GM12875 (cell line): ENCODE measurements at regions not wholly inside any gene's neighbourhood (a gene's known extent, or its start where the extent isn't known, plus 50 kb on each side); places are given as distances from the start of the nearest gene placed in this dataset.

ENCODE experiments used
- H3K4me3 ChIP-seq: one replicate; pipeline ENCODE4 v1.5.1; 2011; ENCODE audit warnings: low read depth, low read length, control low read depth
- CTCF ChIP-seq: IDR thresholded peaks from 2 replicates; pipeline ENCODE4 v1.5.1; 2011; ENCODE audit warnings: low read depth, mild to moderate bottlenecking, control low read depth, inconsistent platforms, low read length, moderate library complexity, borderline replicate concordance; ENCODE audit not compliant: insufficient read depth

- TF ChIP-seq CTCF: no peak
- no peak overlapping the region for H3K4me3 ChIP-seq
Observed at GRCh38 chr13:33940898-33941297, 122.9 kb downstream of the RFC3 start.

GRCh38 chr13:33945477-33945876 is 127.5 kb downstream of the RFC3 start:
- no peak overlapping the region for H3K4me3 ChIP-seq
- TF ChIP-seq CTCF: no peak

GRCh38 chr13:33953203-33953602 is 135.3 kb downstream of the RFC3 start:
- H3K4me3 ChIP-seq: no peak overlapping the region
- no peak for TF ChIP-seq CTCF

- H3K4me3 ChIP-seq: no peak overlapping the region
- no peak for TF ChIP-seq CTCF
Observed at GRCh38 chr13:33953781-33954180, 135.8 kb downstream of the RFC3 start.

- TF ChIP-seq CTCF: no peak
- H3K4me3 ChIP-seq: no peak overlapping the region
Observed at GRCh38 chr13:33956346-33956745, 138.4 kb downstream of the RFC3 start.

- TF ChIP-seq CTCF: no peak
- H3K4me3 ChIP-seq: no peak overlapping the region
Observed at GRCh38 chr13:33957497-33957905, 139.6 kb downstream of the RFC3 start.

GRCh38 chr13:33958964-33959363 is 141.0 kb downstream of the RFC3 start:
- no peak for TF ChIP-seq CTCF
- H3K4me3 ChIP-seq: no peak overlapping the region
